Hepatocyte (in vitro differentiated cells): ENCODE measurements at regions not wholly inside any gene's neighbourhood (a gene's known extent, or its start where the extent isn't known, plus 50 kb on each side); places are given as distances from the start of the nearest gene placed in this dataset.
"Not testable (repeated sequence)": the region's sequence is repeated elsewhere in the genome, so short reads cannot be mapped to it uniquely, and the experiment has no call there.

Experiments
- DNase-seq: peaks from one replicate; pipeline ENCODE4 v3.0.0-alpha.2; 2016; ENCODE audit warnings: low spot score
- H2AFZ ChIP-seq: fragments of 200-600 bp; sonication (generic); 2 replicates; pipeline ENCODE4 v1.6.0; 2016; ENCODE audit warnings: antibody characterized with exemption, mild to moderate bottlenecking
- H3K27ac ChIP-seq: fragments of 200-600 bp; sonication (generic); 2 replicates; pipeline ENCODE4 v1.5.1; 2016; ENCODE audit warnings: mild to moderate bottlenecking
- H3K27me3 ChIP-seq: fragments of 200-600 bp; sonication (generic); 2 replicates; pipeline ENCODE4 v1.6.1; 2016
- H3K36me3 ChIP-seq: fragments of 200-600 bp; sonication (generic); replicated peaks from 2 replicates; pipeline ENCODE4 v1.5.1; 2016; ENCODE audit warnings: low read depth; ENCODE audit not compliant: insufficient read depth
- H3K4me1 ChIP-seq: fragments of 200-600 bp; sonication (generic); 2 replicates; pipeline ENCODE4 v1.5.1; 2016; ENCODE audit warnings: mild to moderate bottlenecking, moderate library complexity; ENCODE audit not compliant: insufficient read depth
- H3K4me2 ChIP-seq: fragments of 200-600 bp; sonication (generic); 2 replicates; pipeline ENCODE4 v1.6.0; 2016
- H3K4me3 ChIP-seq: fragments of 200-600 bp; sonication (generic); 2 replicates; pipeline ENCODE4 v1.5.1; 2016; ENCODE audit warnings: mild to moderate bottlenecking
- H3K79me2 ChIP-seq: fragments of 200-600 bp; sonication (generic); 2 replicates; pipeline ENCODE4 v1.6.0; 2017; ENCODE audit warnings: mild to moderate bottlenecking
- H3K9me2 ChIP-seq: fragments of 200-600 bp; sonication (generic); replicated peaks from 2 replicates; pipeline ENCODE4 v1.6.0; 2017; ENCODE audit warnings: mild to moderate bottlenecking; ENCODE audit not compliant: insufficient read depth
- H3K9me3 ChIP-seq: fragments of 200-600 bp; sonication (generic); 2 replicates; pipeline ENCODE4 v1.5.1; 2016; ENCODE audit warnings: low read depth, mild to moderate bottlenecking
- H4K20me1 ChIP-seq: fragments of 200-600 bp; sonication (generic); 2 replicates; pipeline ENCODE4 v1.6.0; 2016; ENCODE audit warnings: mild to moderate bottlenecking; ENCODE audit not compliant: insufficient read depth, poor library complexity, severe bottlenecking
- CTCF ChIP-seq: fragments of 200-600 bp; sonication (generic); IDR thresholded peaks from 2 replicates; pipeline ENCODE4 v1.5.1; 2016; ENCODE audit warnings: antibody characterized with exemption, mild to moderate bottlenecking; ENCODE audit not compliant: poor library complexity
- EZH2 ChIP-seq: fragments of 200-600 bp; sonication (generic); IDR thresholded peaks from 2 replicates; pipeline ENCODE4 v1.6.1; 2016; ENCODE audit warnings: antibody characterized with exemption, mild to moderate bottlenecking, borderline replicate concordance
- EZH2phosphoT487 ChIP-seq: fragments of 200-600 bp; sonication (generic); IDR thresholded peaks from one replicate; pipeline ENCODE4 v1.6.1; 2018; ENCODE audit warnings: antibody characterized with exemption, mild to moderate bottlenecking, low read depth, moderate library complexity; ENCODE audit not compliant: unreplicated experiment, severe bottlenecking
- WGBS: methylation state at CpG from one replicate; pipeline ENCODE4 v1.1.6; 2016; ENCODE audit warnings: low lambda C conversion rate; ENCODE audit errors: missing lambda C conversion rate; 5-methylcytosine and 5-hydroxymethylcytosine counted together

DNA sequence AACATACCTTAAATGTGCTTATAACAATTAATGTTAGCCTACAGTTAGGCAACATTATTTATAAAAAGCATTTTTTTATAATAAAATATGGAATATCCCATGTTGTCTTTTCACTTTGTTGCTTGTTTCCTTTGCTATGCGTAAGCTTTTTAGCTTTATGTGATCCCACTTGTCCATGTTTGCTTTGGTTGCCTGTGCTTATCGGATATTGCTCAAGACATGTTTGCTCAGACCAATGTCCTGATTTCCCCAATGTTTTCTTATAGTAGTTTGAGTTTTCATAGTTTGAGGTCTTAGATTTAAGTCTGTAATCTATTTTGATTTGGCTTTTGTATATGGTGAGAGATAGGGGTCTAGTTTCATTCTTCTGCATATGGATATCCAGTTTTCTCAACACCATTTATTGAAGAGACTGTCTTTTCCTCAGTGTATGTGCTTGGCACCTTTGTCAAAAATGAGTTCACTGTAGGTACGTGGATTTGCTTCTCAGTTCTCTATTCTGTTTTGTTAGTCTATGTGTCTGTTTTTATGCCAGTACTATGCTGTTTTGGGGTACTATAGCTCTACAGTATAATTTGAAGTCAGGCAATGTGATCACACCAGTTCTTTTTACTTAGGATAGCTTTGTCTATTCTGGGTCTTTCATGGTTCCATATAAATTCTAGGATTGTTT is 592.7 kb upstream of the SEMA6D start:
- DNase-seq, result no peak
- Histone ChIP-seq H3K9me2 (no peaks in the 10 kb centered on the region), H2AFZ (no peak overlapping the region), H3K27ac (no peak overlapping the region), H3K27me3 (no peaks in the 10 kb centered on the region), H3K4me1 (no peaks in the 10 kb centered on the region), H3K79me2 (no peaks in the 10 kb centered on the region), H3K4me2 (peak overlapping the region; percentile 46), H3K4me3 (no peak overlapping the region), H4K20me1 (no peaks in the 10 kb centered on the region), H3K36me3 (no peaks in the 10 kb centered on the region), H3K9me3 (no peaks in the 10 kb centered on the region)
- 60% methylated on average over 3 of the region's 3 CpGs for WGBS
- no peak for TF ChIP-seq CTCF
- no peak for TF ChIP-seq EZH2
- TF ChIP-seq EZH2phosphoT487, result no peak

- no peaks in the 10 kb centered on the region for H4K20me1 ChIP-seq
- 46% methylated on average over 3 of the region's 3 CpGs for WGBS
- peak overlapping the region; percentile 12 for H3K27ac ChIP-seq
- H2AFZ ChIP-seq, result no peak overlapping the region
- no peaks in the 10 kb centered on the region for H3K79me2 ChIP-seq
- no peaks in the 10 kb centered on the region for H3K27me3 ChIP-seq
- H3K9me2 ChIP-seq, result no peaks in the 10 kb centered on the region
- no peaks in the 10 kb centered on the region for H3K9me3 ChIP-seq
- H3K4me2 ChIP-seq, result no peak overlapping the region
- no peaks in the 10 kb centered on the region for H3K36me3 ChIP-seq
- no peak for TF ChIP-seq EZH2phosphoT487
- no peak for TF ChIP-seq CTCF
- no peak for TF ChIP-seq EZH2
- no peak overlapping the region for H3K4me3 ChIP-seq
- DNase-seq, result peak; percentile 55
- H3K4me1 ChIP-seq, result no peaks in the 10 kb centered on the region
Measured at GRCh38 chr15:47129033-47129432, 588.3 kb upstream of the SEMA6D start.

- H3K9me3 ChIP-seq, H3K27ac ChIP-seq, H3K4me3 ChIP-seq, H3K79me2 ChIP-seq, H4K20me1 ChIP-seq, H3K36me3 ChIP-seq, DNase-seq, H3K9me2 ChIP-seq, H3K4me1 ChIP-seq, H3K27me3 ChIP-seq, H3K4me2 ChIP-seq, H2AFZ ChIP-seq: not testable (repeated sequence)
- WGBS, result 97% methylated on average over 1 of the region's 7 CpGs
Measured at GRCh38 chr15:47131450-47131849, 585.9 kb upstream of the SEMA6D start.

DNA sequence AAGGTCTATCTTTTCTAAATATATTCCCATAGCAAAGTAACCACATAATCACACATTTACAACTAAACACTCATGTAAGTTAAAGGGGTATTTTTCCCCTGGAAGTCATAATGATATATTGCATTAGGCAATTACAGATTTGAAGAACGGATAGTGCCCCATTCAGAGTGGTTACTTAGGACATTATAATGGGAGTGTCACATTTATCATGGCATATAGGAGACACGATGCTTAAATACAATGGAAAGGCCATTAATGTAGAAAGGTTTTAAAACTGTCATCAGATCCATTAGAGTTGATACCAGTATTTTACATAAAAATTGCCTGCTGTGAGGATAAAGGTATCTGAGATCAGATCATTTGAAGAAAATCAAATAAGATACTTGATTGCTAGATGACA is 582.0 kb upstream of the SEMA6D start:
- Histone ChIP-seq H3K27me3 (no peaks in the 10 kb centered on the region), H3K27ac (no peak overlapping the region), H3K36me3 (no peaks in the 10 kb centered on the region), H3K9me3 (no peaks in the 10 kb centered on the region), H3K4me2 (no peak overlapping the region), H2AFZ (no peak overlapping the region), H3K79me2 (no peaks in the 10 kb centered on the region), H4K20me1 (no peaks in the 10 kb centered on the region), H3K4me1 (no peaks in the 10 kb centered on the region), H3K4me3 (no peak overlapping the region), H3K9me2 (no peaks in the 10 kb centered on the region)
- WGBS, result 74% methylated on average over 2 of the region's 2 CpGs
- no peak for DNase-seq
- TF ChIP-seq EZH2phosphoT487 (no peak), CTCF (no peak), EZH2 (no peak)
